ENCODE measurements at regions not wholly inside any gene's neighbourhood (a gene's known extent, or its start where the extent isn't known, plus 50 kb on each side); places are given as distances from the start of the nearest gene placed in this dataset.

- no peaks in the 10 kb centered on the region for H3K79me2 ChIP-seq (ENCODE audit: control insufficient read depth in 1 of 2, insufficient read depth in 2 of 2, low read length in 2 of 2)
- no peaks in the 10 kb centered on the region for H3K79me1 ChIP-seq (ENCODE audit: low read depth, low read length)
- no peak overlapping the region for H2BK12ac ChIP-seq (ENCODE audit: low read depth, low read length)
- CTCF ChIA-PET (ENCODE audit: partially characterized antibody), result interaction anchor here (0.7 kb wide), 1 partner anchor 10 kb away, joined by 3 read pairs; no protein-coding TSS in a partner anchor
- H2BK15ac ChIP-seq (ENCODE audit: low read length), result no peak overlapping the region
- H2BK5ac ChIP-seq (ENCODE audit: low read depth, low read length), result no peak overlapping the region
- H3K56ac ChIP-seq (replicated peaks; ENCODE audit: insufficient read length, low read depth, low read length), result no peak overlapping the region
- no peaks in the 10 kb centered on the region for H3K9me3 ChIP-seq (ENCODE audit: insufficient read depth in 2 of 2, low read depth in 1 of 2, low read length in 1 of 2)
- H3K27me3 ChIP-seq (replicated peaks in 1 of 4; ENCODE audit: control insufficient read depth in 3 of 4, extremely low read depth in 1 of 4, insufficient read depth in 3 of 4, low read length in 3 of 4), result no peaks in the 10 kb centered on the region
- no peak for FAIRE-seq
- no peak overlapping the region for H2BK120ac ChIP-seq (replicated peaks; ENCODE audit: low read depth, low read length)
- H4K5ac ChIP-seq (ENCODE audit: insufficient read length, low read depth, low read length), result no peak overlapping the region
- no peak overlapping the region for H2AK5ac ChIP-seq (ENCODE audit: low read depth, low read length)
- H3K4ac ChIP-seq (replicated peaks; ENCODE audit: insufficient read length, low read depth, low read length), result no peak overlapping the region
- H3K4me1 ChIP-seq (replicated peaks in 1 of 4; ENCODE audit: control insufficient read depth in 3 of 4, insufficient read depth in 4 of 4, low read length in 3 of 4), result no peaks in the 10 kb centered on the region
- H3K9ac ChIP-seq (replicated peaks in 1 of 4; ENCODE audit: extremely low read depth in 1 of 4, low read depth in 3 of 4, low read length in 3 of 4), result no peak overlapping the region
- DNase-seq (ENCODE audit: low read depth in 1 of 2, low spot score in 2 of 2), result no peak
- no peak for TF ChIP-seq JUND (IDR thresholded peaks at IDR 0.05; ENCODE audit: low read length)
- TF ChIP-seq SP1 (IDR thresholded peaks at IDR 0.05; ENCODE audit: low read depth, low read length), result no peak
- TF ChIP-seq HDAC2 (IDR thresholded peaks at IDR 0.05; ENCODE audit: borderline replicate concordance in 1 of 2, low read depth in 2 of 2, low read length in 2 of 2), result no peak
- TF ChIP-seq CREB1 (IDR thresholded peaks at IDR 0.05), result no peak
- 92% methylated on average over 26 of the region's 33 CpGs; no CpG with 5 or more reads in 1 of the 2 experiments for WGBS, 2 experiments (ENCODE audit: extremely low coverage in 1 of 2, insufficient coverage in 1 of 2, insufficient read length in 1 of 2, insufficient replicate concordance in 2 of 2, low coverage in 1 of 2, low lambda C conversion rate in 2 of 2, missing lambda C conversion rate in 1 of 2)
- no peak overlapping the region for H3K27ac ChIP-seq (ENCODE audit: low read depth, low read length)
- no peak overlapping the region; the same call in 1 of the 2 replicates for H4K8ac ChIP-seq (ENCODE audit: extremely low read depth, insufficient read depth, low read length)
- H3K18ac ChIP-seq (ENCODE audit: extremely low read depth, low read length), result no peak overlapping the region
- H2AFZ ChIP-seq (ENCODE audit: low read length), result no peak overlapping the region
- H3K4me3 ChIP-seq (ENCODE audit: extremely low read depth in 1 of 4, insufficient read depth in 2 of 4, low read depth in 3 of 4, low read length in 4 of 4), result no peak overlapping the region
- H3K36me3 ChIP-seq (ENCODE audit: control insufficient read depth in 2 of 4, insufficient read depth in 4 of 4, low read length in 3 of 4), result no peaks in the 10 kb centered on the region
- H3K4me2 ChIP-seq (ENCODE audit: insufficient read depth in 1 of 2, low read depth in 2 of 2, low read length in 2 of 2), result no peak overlapping the region
- H3K23me2 ChIP-seq (ENCODE audit: low read depth, low read length), result no peaks in the 10 kb centered on the region
- H4K91ac ChIP-seq (replicated peaks; ENCODE audit: insufficient read length, low read length), result no peak overlapping the region
- peaks cover 0 to 1% of the 10 kb centered on the region in 2 experiments for H4K20me1 ChIP-seq (replicated peaks in 1 of 2; ENCODE audit: control insufficient read depth in 1 of 2, insufficient read depth in 2 of 2, low read length in 2 of 2)
- H3K14ac ChIP-seq (ENCODE audit: insufficient read length), result no peak overlapping the region
- POLR2A ChIA-PET (ENCODE audit: partially characterized antibody), result no interaction called here
- H3K23ac ChIP-seq (ENCODE audit: insufficient read length), result no peak overlapping the region
- H2BK20ac ChIP-seq (ENCODE audit: low read length), result no peak overlapping the region
These were observed 249.2 kb upstream of the IRX4 start for GRCh38 chr5:2131826-2132496.

Data from H1 (cell line).